Fibroblast of lung (primary cell): ENCODE measurements at regions not wholly inside any gene's neighbourhood (a gene's known extent, or its start where the extent isn't known, plus 50 kb on each side); places are given as distances from the start of the nearest gene placed in this dataset.

Experiments used
- CTCF ChIP-seq, 2 donors: IDR thresholded peaks in 1 of 2; conservative IDR thresholded peaks in 1 of 2; 1 replicate in 1 of 2; 2 replicates in 1 of 2; pipeline ENCODE4 v1.5.1; 2011 to 2012; ENCODE audit warnings: low read length in 2 of 2, control low read depth in 1 of 2, inconsistent platforms in 1 of 2, low read depth in 1 of 2, mild to moderate bottlenecking in 1 of 2
- EZH2 ChIP-seq: IDR thresholded peaks from 2 replicates; pipeline ENCODE4 v1.5.1; 2012; ENCODE audit warnings: low read length, control low read depth, mild to moderate bottlenecking; ENCODE audit errors: missing control alignments

GRCh38 chr13:82593239-82593638 lies 1289.0 kb downstream of the SLITRK1 start:
- TF ChIP-seq CTCF (conservative IDR thresholded peaks at IDR 0.05 in 1 of 2, IDR thresholded peaks at IDR 0.05 in 1 of 2; ENCODE audit: low read depth in 1 of 2, low read length in 2 of 2): no peak
- no peak for TF ChIP-seq EZH2
